ENCODE measurements at regions not wholly inside any gene's neighbourhood (a gene's known extent, or its start where the extent isn't known, plus 50 kb on each side); places are given as distances from the start of the nearest gene placed in this dataset.
"Not testable (repeated sequence)": the region's sequence is repeated elsewhere in the genome, so short reads cannot be mapped to it uniquely, and the experiment has no call there.

DNA sequence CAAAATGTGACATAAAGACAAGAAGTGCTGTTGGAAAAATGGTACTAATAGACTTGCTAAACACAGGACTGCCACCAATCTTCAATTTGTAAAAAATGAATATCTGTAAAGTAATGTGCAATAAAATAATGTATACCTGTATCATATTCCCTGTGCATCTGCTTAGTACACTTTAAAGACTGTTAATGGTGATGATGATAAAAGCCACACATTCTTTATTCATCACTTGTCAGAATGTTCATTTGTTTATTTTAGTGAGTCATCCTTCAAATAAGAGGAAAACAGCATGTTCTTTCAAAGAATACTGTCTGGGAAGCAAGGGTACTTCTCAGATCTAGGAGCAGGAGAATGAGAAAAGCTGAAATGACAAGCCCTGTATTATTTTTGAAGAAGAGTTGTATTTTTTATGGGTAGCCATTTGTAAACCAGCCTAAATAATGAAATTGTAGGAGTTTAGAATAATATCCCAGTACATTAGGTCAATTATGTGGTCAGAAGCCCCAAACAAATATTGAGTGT lies 78.3 kb upstream of the PSMA6 start:
- peaks cover 0 to 4% (median 3%) of the 10 kb centered on the region in 3 donors for H3K36me3 Mint-ChIP-seq
- H3K27me3 Mint-ChIP-seq (ENCODE audit: low read depth in 3 of 3): peaks cover 0 to 1% (median 0%) of the 10 kb centered on the region in 3 donors
- H3K4me1 Mint-ChIP-seq: peaks cover 8 to 14% of the 10 kb centered on the region in 2 donors
- H3K27ac Mint-ChIP-seq: peak overlapping the region in 5 of 6 donors; percentile 2 to 62 (median 41)
- H3K9me3 Mint-ChIP-seq: no peaks in the 10 kb centered on the region
- no peak for DNase-seq
- H3K4me3 Mint-ChIP-seq: no peak overlapping the region

DNA sequence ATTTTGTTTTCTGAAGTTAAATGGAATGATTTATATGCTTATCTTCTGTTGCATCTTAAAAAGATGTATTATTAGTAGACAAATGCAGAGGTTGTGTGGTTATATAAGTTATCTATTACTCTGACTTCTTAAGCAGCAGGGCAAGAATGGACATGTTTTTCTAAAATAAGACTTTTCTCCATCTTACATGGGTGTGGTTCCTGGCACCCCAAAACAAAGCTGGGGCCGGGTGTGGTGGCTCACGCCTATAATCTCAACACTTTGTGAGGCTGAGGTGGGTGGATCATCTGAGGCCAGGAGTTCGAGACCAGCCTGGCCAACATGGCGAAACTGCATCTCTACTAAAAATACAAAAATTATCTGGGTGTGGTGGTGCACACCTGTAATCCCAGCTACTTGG lies 77.8 kb upstream of the PSMA6 start:
- Mint-ChIP-seq H3K4me1 (peaks cover 8 to 14% of the 10 kb centered on the region in 2 donors), H3K27ac (peak overlapping the region in 4 of 6 donors; percentile 14 to 45 (median 18))
- DNase-seq; H3K9me3 Mint-ChIP-seq; H3K27me3 Mint-ChIP-seq (ENCODE audit: low read depth in 3 of 3); H3K4me3 Mint-ChIP-seq; H3K36me3 Mint-ChIP-seq: not testable (repeated sequence)

DNA sequence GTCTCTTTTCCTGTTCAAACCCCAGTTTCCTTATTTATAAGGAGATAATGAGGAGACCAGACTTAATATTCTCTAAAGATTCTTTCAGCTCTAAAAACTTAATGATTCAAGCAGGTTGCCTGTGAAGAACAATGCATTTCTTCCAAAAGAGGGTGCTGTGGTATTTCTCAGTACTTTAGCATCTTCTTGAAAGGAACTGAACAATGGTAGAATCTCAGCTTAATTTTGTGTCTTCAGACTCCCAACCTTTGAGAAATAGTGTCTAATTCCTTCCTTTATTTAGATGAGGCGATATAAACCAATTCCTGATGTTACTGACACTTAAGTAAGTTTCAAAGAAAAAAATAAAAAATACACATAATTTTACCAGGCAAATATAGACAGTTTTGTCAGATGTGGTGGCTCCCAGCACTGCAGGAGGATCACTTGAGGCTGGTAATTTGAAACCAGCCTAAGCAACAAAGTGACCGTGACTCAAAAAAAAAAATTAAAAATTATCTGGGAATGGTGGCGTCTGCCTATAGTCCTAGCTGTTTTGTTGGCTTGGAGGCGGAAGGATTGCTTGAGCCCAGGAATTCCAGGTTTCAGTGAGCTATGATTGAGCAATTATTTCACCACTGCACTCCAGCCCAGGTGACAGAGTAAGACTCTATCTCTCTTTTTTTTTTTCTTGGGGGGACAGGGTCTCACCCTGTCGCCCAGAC lies 76.9 kb upstream of the PSMA6 start:
- Mint-ChIP-seq H3K27ac (peak overlapping the region in 4 of 6 donors; percentile 35 to 66 (median 49)), H3K4me1 (peaks cover 12 to 14% of the 10 kb centered on the region in 2 donors), H3K4me3 (no peak overlapping the region), H3K36me3 (peaks cover 0 to 4% (median 0%) of the 10 kb centered on the region in 3 donors), H3K9me3 (no peaks in the 10 kb centered on the region), H3K27me3 (ENCODE audit: low read depth in 3 of 3) (peaks cover 0 to 1% (median 0%) of the 10 kb centered on the region in 3 donors)
- peak in 2 of 3 donors; percentile 25 to 31 for DNase-seq

DNA sequence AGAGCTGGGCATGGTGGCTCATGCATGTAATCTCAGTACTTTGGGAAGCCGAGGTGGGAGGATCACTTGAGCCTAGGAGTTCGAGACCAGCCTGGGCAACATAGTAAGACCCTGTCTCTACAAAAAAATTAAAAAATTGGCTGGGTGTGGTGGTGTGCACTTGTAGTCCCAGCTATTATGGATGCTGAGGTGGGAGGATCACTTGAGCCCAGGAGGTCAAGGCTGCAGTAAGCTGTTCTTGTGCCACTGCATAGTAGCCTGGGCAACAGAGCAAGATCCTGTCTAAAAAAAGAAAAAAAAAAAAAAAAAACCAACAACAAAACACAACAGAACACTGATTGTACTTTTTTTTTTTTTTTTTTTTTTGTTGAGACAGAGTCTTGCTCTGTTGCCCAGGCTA lies 74.0 kb upstream of the PSMA6 start:
- H3K4me3 Mint-ChIP-seq; DNase-seq; H3K36me3 Mint-ChIP-seq; H3K27me3 Mint-ChIP-seq (ENCODE audit: low read depth in 3 of 3); H3K9me3 Mint-ChIP-seq; H3K27ac Mint-ChIP-seq: not testable (repeated sequence)
- peaks cover 28 to 34% of the 10 kb centered on the region in 2 donors for H3K4me1 Mint-ChIP-seq

DNA sequence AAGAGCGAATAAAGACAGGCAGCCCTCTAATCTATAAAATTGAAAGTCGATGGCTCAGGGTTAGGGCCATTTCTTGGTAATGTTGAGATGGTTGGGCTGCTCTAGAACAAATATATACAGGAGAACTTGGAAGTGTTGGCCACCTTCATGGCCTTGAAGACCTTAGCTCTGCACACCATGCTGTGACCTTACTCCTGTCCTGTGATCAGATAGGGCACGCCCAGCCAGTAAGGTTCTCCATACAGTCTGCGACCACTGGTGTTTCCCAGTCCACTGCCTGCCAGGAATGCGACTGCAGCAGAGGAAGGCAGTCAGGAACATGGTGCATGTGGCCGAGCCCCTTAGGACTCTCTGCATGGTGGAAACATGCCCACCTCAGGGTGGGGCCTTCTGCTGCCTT lies 73.2 kb upstream of the PSMA6 start:
- Mint-ChIP-seq H3K27me3 (ENCODE audit: low read depth in 3 of 3) (no peaks in the 10 kb centered on the region), H3K27ac (no peak overlapping the region)

DNA sequence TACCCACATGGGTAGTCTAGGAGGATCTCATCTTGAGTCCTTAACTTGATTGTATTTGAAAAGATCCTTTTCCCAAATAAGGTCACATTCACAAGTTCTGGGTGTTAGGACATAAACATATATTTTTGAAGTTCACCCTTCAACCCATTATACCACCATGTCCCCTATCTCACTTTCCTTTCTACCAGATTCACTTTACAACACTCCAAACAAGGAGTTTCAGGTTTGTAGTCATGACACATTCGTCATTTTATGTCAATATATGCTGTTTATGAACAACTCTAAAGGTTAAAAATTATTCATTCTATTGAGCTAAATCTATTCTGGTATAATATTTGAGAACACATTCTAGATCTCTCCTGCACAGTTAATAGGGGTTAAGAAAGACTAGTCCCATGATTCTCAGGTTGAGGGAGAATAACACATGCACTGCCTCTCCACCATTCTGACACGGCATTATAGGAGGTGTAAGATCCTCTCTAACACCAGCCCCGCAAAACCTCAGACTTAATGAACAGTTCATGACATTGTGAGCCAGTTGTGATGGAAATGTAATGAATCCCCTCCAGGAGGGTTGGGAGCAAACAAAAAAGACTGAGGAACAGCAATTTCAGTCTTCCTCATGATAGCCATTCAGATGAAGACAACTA lies 72.0 kb upstream of the PSMA6 start:
- Mint-ChIP-seq H3K4me3 (peak overlapping the region in 1 of 5 donors; percentile 39), H3K9me3 (no peaks in the 10 kb centered on the region), H3K27me3 (ENCODE audit: low read depth in 3 of 3) (no peaks in the 10 kb centered on the region), H3K27ac (peak overlapping the region in 5 of 6 donors; percentile 3 to 48 (median 23)), H3K4me1 (peaks cover 31 to 39% of the 10 kb centered on the region in 2 donors), H3K36me3 (no peaks in the 10 kb centered on the region)
- DNase-seq: no peak

More for the DNA sequence above, 73.2 kb upstream of the PSMA6 start:
- no peaks in the 10 kb centered on the region for H3K36me3 Mint-ChIP-seq
- peaks cover 33 to 41% of the 10 kb centered on the region in 2 donors for H3K4me1 Mint-ChIP-seq
- H3K4me3 Mint-ChIP-seq: no peak overlapping the region
- no peaks in the 10 kb centered on the region for H3K9me3 Mint-ChIP-seq
- DNase-seq: no peak

DNA sequence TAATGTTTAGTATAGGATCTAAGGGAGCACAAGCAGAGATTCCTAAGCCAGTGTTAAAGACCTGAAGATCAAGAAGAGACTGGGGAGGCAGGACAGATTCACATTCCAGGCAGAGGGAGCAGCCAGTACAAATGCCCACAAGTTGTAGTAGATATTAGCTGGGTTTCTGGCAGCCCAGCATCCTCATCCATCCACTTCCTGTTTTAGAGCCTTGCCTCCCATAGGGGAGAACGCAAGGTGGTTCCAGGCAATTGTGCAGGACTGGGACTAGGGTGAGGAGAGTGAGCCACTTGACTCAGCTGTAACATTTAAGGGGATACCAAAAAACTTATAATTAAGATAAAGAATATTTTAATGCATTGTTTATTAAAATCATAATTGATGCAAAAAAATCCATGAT lies 71.3 kb upstream of the PSMA6 start:
- DNase-seq: no peak
- Mint-ChIP-seq H3K4me1 (peaks cover 29 to 37% of the 10 kb centered on the region in 2 donors), H3K27ac (peak overlapping the region in 2 of 6 donors; percentile 23 to 31), H3K9me3 (no peaks in the 10 kb centered on the region), H3K27me3 (ENCODE audit: low read depth in 3 of 3) (no peaks in the 10 kb centered on the region), H3K36me3 (no peaks in the 10 kb centered on the region), H3K4me3 (no peak overlapping the region)

DNA sequence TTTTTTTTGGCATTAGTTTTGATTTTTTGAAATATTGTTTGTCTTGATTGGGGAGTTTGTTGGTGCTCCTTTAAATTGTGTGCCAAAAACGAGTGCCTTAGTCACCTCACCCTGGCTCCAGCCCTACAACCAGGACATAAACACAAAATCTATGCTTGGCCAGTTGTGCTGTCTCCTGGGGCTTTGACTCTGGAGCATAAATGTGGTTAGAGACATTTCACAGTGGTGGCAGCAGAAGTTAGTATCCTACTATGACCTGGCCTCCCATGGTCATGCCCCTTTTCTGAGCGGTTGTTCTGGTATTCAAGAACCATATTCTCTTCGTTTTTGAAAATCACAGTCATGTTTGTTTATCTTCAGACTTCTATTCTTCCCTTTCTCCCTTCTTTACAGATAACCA lies 70.7 kb upstream of the PSMA6 start:
- DNase-seq: no peak
- H3K4me1 Mint-ChIP-seq: peaks cover 29 to 37% of the 10 kb centered on the region in 2 donors
- no peaks in the 10 kb centered on the region for H3K27me3 Mint-ChIP-seq (ENCODE audit: low read depth in 3 of 3)
- no peak overlapping the region for H3K4me3 Mint-ChIP-seq
- H3K27ac Mint-ChIP-seq: peak overlapping the region in 5 of 6 donors; percentile 8 to 74 (median 41)
- no peaks in the 10 kb centered on the region for H3K36me3 Mint-ChIP-seq
- H3K9me3 Mint-ChIP-seq: no peaks in the 10 kb centered on the region

DNA sequence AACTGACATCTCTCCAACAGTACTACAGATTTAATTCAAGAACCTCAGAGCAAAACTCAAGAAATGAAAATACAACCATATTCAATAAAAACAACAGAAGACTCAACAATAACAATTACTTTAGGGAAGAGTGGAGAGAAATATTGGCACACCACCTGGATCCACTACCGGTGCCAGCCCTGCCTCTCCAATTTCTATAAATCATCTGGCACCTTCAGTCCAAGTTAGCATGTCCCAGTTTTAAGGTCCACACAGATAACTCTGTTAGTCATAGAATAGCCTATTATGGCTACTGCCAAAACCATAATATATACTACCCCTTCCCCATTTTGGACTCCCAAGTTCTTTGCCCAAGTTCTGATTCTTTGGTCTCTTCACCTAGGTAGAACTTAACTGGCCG lies 69.9 kb upstream of the PSMA6 start:
- Mint-ChIP-seq H3K27ac (peak overlapping the region; percentile 18 to 81 (median 42)), H3K27me3 (ENCODE audit: low read depth in 3 of 3) (no peaks in the 10 kb centered on the region), H3K4me1 (peaks cover 29 to 37% of the 10 kb centered on the region in 2 donors), H3K9me3 (no peaks in the 10 kb centered on the region), H3K36me3 (no peaks in the 10 kb centered on the region), H3K4me3 (no peak overlapping the region)
- DNase-seq: no peak

DNA sequence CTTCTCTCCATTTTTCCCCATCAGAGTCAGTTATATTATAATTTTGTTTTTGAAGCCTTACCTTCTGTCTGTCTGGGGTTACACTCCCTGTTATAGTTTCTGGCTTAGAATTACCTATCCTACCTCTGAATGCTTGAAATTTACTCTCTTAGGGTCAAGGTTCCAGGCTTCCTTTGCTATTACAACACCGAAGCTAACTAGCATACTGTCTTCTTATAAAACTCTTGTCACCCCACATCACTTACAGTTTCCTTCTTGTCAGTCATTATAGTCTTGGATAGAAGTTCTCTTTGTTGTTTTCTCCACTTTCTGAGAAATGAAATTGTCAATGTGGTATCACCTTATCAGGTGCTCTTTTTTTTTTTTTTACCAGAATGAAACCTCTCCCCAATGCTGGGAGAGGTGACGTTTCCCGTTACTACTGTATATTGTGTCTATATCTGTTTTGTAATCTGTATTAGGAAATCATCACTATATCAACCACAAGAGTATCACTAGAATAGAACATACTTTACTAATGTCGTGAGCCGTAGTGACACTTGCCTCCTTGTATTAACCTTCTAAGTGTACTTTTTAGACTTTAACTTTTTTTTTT lies 69.2 kb upstream of the PSMA6 start:
- Mint-ChIP-seq H3K9me3 (no peaks in the 10 kb centered on the region), H3K27ac (peak overlapping the region; percentile 41 to 81 (median 70)), H3K27me3 (ENCODE audit: low read depth in 3 of 3) (no peaks in the 10 kb centered on the region), H3K36me3 (no peaks in the 10 kb centered on the region), H3K4me3 (no peak overlapping the region), H3K4me1 (peaks cover 29 to 37% of the 10 kb centered on the region in 2 donors)
- no peak for DNase-seq

DNA sequence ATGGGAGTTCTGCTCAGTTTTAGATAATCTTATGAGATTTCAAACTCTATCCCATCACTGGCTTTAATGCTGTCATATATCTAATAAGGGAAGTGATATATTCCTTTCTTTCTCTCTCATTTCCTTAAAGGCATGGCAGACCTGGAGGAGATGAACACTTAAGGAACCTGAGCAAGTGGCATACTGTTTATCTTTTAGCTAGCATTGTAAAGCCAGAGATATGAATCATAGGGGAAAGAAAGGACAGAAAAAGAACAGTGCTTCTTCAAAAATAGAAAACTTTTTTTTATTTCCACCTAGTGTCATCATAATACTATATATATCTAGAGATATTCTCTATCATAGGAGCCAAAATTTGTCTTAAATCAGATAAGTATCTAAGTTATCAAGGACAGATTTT lies 68.3 kb upstream of the PSMA6 start:
- no peaks in the 10 kb centered on the region for H3K27me3 Mint-ChIP-seq (ENCODE audit: low read depth in 3 of 3)
- no peak overlapping the region for H3K4me3 Mint-ChIP-seq
- no peaks in the 10 kb centered on the region for H3K9me3 Mint-ChIP-seq
- H3K36me3 Mint-ChIP-seq: peaks cover 0 to 4% (median 0%) of the 10 kb centered on the region in 3 donors
- peaks cover 29 to 37% of the 10 kb centered on the region in 2 donors for H3K4me1 Mint-ChIP-seq
- H3K27ac Mint-ChIP-seq: peak overlapping the region in 2 of 6 donors; percentile 12 to 27
- no peak for DNase-seq

DNA sequence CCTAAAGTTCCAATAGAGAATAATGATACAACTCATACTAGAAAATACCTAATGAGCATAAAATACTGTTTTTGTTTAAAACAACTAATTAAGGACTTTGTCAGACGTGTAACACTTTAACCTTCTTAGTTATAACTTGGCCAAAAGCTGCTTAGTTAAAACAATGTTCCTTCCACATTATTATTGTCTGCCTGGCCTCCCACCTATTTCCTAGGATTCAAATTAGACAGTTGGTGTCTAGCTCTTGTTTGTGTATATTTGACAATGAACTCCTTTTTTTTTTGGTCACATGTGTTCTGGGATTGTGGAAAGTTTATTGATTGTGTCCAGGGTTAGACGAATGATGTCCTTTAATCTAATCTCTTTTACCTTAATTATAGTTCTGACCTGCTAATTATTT lies 67.6 kb upstream of the PSMA6 start:
- DNase-seq: no peak
- Mint-ChIP-seq H3K9me3 (no peaks in the 10 kb centered on the region), H3K36me3 (peaks cover 0 to 4% (median 0%) of the 10 kb centered on the region in 3 donors), H3K4me1 (peaks cover 32 to 40% of the 10 kb centered on the region in 2 donors), H3K27me3 (ENCODE audit: low read depth in 3 of 3) (no peaks in the 10 kb centered on the region), H3K4me3 (no peak overlapping the region), H3K27ac (peak overlapping the region in 1 of 6 donors; percentile 29)

DNA sequence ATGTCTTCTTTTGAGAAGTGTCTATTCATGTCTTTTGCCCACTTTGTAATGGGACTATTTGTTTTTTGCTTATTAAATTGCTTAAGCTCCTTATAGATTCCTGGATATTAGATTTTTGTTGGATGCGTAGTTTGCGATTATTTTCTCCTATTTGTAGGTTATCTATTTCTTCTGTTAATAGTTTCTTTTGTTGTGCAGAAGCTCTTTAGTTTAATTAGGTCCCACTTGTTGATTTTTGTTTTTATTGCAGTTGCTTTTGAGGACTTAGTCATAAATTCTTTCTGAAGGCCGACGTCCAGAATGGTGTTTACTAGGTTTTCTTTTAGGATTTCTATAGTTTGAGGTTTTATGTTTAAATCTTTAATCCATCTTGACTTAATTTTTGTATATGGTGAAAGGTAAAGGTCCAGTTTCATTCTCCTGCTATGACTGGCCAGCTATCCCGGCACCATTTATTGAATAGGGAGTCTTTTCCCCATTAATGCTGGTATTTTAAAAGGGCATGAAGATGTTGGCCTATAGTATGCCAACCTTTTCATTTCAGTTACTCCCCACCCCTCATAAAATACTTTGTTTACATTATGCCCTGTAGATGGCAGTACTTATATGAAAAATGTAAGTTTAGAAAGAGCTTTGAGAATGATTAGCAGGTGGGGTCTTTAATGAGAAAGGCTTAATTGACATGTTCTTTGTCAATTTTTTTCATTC lies 62.9 kb upstream of the PSMA6 start:
- H3K27ac Mint-ChIP-seq: peak overlapping the region in 4 of 6 donors; percentile 20 to 73 (median 30)

More for the DNA sequence above, 62.9 kb upstream of the PSMA6 start:
- no peaks in the 10 kb centered on the region for H3K9me3 Mint-ChIP-seq
- H3K36me3 Mint-ChIP-seq: peaks cover 0 to 4% (median 0%) of the 10 kb centered on the region in 3 donors
- H3K27me3 Mint-ChIP-seq (ENCODE audit: low read depth in 3 of 3): no peaks in the 10 kb centered on the region
- DNase-seq: peak in 2 of 3 donors; percentile 26 to 39
- peaks cover 20 to 34% of the 10 kb centered on the region in 2 donors for H3K4me1 Mint-ChIP-seq
- no peak overlapping the region for H3K4me3 Mint-ChIP-seq
